HG02678 (cell line): ENCODE measurements at regions not wholly inside any gene's neighbourhood (a gene's known extent, or its start where the extent isn't known, plus 50 kb on each side); places are given as distances from the start of the nearest gene placed in this dataset.
"Not testable (repeated sequence)": the region's sequence is repeated elsewhere in the genome, so short reads cannot be mapped to it uniquely, and the experiment has no call there.

Experiments used
- ATAC-seq: cut with Tn5 transposase; IDR thresholded peaks from one replicate; pipeline ENCODE4 v1.9.1; 2021; ENCODE audit warnings: mild to moderate bottlenecking, moderate library complexity; ENCODE audit not compliant: unreplicated experiment

DNA sequence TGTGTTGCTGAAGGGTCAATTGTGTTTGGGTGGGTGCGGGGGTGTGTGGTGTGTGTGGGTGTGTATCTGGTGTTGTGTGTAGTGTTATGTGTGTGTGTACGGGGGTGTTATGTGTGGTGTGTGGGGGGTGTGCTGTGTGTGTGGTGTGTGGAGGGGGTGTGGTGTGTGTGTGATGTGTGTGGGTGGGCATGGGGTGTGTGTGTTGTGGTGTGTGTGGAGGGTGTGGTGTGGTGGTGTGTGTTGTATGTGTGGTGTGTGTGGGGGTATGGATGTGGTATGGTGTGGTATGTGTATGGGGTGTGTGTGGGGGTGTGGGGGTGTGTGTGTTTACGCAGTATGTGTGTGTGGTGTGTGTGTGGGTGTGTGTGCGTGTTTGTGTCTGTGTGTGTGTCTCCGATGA is 110.8 kb downstream of the ZNF22 start:
- ATAC-seq: no peak

DNA sequence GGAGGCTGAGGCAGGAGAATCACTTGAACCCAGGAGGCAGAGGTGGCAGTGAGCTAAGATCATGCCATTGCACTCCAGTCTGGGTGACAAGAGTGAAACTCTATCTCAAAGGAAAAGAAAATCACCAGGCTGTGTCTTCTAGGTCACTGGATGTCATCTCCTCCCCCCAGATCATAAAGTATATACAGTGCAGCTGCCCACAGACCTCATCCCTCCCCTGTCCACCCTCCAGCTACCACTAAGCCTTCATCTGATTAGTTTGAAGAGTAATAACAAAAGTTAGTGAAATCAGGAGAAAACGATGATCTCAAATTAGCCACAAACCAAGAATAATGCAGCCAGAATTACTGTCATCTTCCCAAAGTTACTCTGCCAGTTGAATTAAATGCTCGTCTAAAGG is 117.2 kb downstream of the ZNF22 start:
- ATAC-seq: not testable (repeated sequence)

DNA sequence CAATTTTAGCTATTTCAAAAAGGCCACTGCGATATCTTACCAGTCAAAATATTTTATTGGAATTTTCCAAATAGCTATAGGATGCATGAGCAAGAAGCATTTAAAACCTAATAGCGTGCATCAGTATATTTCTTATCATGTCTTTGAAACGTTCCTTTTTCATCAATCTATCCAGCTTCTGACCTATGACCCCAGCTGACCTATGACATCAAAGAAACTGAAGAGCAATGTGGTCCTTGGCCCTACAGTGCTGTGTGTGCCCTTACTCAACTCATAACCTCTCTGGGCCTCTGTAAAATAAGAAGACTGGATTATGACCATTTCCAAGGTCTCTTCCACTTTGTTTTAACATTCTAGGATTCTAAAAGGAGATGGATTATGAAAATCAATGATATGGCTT is 118.2 kb downstream of the ZNF22 start:
- ATAC-seq: no peak

DNA sequence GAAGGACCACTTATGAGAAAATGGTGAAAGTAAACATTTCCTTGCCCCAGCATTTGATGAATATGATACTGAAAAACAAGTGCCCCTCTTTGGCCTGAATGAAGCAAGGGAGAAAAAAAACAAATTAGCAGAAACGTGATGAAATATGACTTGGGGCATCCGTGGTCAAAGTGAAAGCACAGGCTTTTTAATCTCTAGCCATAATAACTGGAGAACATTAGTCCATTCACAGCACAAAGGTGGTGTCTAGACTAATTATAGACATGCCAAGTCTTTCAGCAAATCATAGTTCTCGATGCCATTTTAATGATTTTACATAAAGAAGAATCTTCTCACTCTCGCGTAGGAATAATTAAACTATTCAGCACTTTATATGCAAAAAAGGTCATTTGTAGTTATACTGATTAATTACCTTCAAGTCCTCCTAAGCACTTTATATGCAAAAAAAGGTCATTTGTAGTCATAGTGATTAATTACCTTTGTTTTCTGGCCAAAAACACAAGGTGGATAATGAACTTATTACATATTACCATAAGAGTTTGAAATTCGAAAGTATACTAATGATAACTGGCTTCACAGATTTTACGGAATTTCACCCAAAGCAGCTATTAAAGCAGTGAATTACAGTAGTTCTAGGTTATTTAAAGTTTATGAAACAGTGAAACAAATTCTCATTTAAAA is 121.6 kb downstream of the ZNF22 start:
- ATAC-seq: not testable (repeated sequence)

DNA sequence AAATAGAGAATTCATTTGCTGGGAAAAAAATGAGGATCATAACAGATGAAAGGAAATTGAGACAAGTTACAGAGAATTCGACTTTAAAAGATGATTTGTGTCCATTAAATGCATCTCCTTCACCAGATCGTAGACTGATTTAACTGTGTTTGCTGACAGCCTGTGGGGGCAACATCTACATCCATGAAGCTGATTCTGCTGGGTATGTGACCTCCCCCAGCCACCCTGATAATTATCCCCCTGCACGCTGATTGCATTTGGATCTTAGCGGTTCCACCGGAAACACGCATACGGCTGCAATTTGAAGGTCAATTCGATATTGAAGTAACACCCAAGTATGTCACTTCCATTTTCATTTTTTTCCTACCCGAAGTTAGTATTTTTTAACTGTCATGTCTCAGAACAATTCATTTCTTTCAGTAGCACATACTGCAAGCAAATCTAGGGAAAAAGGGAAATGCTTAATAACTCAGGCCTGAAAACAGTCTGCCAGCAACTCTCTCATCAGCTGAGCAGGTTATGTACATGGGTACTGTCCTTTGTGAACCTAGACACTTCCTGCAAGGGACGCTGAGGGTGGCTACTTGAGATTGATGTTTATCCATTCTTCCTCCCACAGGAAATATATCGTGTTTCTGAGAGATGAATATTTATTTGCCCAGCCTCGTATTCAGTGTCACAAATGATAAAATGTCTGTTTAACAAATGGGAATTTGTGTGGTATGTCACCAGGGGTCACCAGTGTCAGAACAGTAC is 134.9 kb downstream of the ZNF22 start:
- no peak for ATAC-seq

DNA sequence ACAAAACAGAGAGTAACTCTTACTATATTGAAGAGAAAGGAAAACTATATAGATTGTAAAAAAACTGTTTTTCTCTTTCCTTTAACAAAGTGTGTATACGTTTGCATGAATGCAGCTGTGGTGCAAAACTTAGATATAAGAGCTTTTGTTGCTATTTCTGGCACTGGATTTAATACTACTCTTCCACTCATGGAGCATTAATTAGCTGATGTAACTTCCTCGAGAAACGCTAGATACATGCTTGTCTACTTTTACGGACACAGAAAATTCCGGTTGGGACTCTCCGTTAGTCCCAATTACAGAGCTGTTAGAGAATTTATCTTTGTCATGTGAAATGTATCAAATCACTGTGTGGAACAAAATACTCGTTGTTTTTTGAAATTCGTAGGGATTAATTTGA is 135.5 kb downstream of the ZNF22 start:
- ATAC-seq: no peak

DNA sequence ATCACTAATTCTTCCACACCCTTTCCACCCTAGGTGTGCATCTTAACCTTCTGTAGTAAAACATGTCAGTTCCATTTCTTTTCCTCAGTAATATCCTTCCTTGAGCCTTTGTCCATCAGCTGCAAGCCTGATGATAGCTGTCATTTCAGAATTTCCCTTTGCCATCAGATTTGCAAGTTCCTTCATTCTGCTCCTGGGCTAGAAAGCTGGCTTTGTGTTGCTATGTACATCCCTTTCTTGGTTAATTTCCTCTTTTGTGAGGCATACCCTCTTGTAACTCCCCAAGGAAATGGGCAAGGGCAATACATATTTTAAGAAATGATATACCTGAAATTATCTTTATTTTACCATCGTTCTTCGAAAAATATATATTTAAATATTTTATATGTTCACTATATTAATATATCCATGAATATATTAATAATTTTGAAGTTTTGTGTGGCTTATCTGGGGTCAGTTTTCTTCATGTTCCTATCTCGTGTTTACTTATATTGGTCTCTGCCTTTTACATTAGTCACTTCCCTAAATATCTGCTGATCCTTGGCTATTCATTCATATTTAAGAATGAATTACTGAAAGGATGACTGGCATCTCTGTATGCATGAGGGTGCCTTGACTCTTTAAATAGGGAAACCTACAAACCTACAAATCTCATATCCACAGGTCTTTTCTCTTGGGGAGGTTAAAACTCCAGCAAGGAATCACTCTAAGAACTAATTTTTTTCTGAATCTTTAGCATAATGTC is 143.8 kb downstream of the ZNF22 start:
- no peak for ATAC-seq

DNA sequence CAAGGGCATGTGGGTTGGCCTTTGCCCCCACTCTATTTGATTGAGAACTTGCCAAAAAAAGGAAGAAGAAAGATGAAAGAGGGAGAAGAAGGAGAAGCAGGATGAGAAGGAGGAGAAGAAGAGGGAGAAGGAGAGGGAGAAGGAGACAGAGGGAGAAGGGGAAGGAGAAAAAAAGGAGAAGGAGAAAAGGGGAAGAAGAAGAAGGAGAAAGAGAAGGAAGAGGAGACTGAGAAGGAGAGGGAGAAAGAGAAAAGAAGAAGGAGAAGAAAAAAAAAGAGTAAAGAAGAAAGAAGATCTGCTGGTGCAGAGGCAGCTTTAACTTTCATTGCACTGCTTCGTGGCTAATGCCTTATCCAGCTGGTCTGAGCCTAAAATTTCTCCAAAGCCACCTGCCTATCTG is 144.4 kb downstream of the ZNF22 start:
- ATAC-seq: not testable (repeated sequence)

DNA sequence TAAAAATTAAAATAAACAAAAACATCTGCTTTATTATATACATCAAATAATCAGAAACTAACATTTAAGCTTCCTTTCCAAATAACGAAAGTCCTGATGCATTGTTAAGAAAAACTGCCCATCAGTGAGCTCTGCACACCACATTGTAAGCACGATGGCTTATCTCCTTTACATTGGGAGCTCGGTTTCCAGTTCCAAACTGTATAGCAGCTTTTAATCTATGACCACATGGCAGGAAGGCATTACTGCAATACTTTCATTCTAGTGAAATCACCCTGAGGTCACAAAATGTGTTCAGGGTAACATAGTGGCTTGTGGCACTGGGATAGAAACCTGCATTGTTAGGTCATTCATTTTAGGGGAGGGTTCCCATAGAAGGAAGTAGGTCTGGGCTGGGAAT is 146.3 kb downstream of the ZNF22 start:
- no peak for ATAC-seq

DNA sequence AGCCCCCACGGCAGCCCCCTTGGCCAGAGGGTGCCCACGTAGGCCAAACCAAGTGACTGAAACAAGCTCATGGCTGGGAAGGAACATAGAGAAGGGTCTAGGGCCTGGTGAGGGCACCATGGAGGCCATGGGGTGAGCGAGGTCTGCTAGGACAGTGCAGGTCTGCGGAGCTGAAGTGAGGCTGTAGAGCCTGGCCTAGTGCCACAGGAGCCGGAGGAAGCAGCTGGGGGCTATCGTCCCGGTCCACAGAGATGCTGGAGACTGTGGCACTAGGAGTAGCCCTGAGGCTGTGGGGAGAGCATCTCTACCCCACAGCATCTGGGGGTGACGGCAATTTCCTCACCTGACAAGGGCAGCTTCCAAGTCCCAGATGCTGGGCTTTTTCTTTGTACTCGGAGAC is 150.3 kb downstream of the ZNF22 start:
- no peak for ATAC-seq

DNA sequence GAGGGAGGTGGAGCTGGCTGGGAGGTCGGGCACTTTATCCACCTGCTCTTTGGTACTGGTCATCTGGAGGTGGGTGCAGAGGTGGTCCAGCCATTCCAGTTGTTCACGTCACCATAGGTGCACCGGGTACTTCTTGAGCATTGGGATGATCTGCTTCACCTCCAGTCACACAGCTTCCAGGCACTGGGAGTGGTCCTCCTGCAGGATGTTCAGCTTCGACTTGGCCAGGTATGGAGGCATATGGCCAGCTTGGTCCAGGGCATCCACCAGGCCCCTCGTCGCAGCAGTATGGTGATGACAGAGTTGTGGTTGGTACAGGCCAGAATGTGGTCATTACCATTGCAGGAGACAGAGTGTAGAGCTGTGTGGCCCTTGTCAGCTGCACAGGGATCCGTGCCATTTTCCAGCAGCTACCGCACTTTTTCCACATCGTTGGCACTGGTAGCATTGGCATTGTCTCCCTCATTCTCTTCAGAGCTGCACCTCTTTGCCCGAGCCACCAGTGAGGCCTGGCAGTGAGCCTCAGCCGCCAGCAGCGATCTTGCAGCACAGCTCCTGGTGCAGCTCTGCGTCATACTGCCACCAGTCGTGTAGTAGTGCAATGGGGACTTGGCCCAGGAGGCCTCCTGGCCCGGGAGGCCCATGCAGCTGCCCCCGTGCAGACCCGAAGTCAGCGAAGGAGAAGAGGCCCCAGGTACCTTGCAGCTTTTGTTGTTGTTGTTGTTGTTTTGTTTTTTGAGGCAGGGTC is 150.9 kb downstream of the ZNF22 start:
- no peak for ATAC-seq

DNA sequence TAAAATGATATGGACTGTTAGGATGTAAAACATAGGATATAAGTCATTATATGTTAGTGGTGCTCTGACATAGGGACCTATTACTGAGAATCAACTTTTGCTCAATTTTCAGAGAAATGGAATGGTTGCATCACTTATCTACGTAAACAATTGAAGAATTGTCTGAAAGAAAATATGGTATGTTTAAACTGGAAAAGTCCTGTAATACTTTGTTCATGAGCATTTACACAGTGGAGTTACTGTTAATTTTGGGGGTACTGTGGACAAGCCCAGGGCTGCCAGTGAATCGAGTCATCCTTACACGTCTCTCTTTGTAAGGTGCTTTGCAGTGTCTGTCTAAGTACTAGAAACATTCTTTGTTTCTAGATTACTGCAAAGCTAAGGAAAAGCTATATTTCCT is 152.0 kb downstream of the ZNF22 start:
- no peak for ATAC-seq

DNA sequence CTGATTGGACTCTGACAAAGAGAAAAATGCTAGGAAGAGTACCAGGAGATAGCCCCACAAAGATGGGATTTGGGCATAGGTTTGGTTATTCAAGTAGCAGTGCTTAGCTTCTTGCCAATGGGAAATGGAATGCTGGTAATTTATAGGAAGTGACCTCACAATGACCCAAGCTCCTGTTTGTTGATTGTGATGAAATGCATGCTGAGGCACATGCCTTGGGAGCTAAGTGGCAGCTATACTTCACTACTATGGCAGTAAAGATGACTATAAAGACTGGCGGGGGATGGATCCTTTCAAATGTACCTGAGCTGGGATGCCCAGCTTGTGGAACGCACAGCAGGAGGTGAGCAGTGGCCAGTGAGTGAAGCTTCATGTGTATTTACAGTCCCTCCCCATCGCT is 153.8 kb downstream of the ZNF22 start:
- ATAC-seq: no peak

DNA sequence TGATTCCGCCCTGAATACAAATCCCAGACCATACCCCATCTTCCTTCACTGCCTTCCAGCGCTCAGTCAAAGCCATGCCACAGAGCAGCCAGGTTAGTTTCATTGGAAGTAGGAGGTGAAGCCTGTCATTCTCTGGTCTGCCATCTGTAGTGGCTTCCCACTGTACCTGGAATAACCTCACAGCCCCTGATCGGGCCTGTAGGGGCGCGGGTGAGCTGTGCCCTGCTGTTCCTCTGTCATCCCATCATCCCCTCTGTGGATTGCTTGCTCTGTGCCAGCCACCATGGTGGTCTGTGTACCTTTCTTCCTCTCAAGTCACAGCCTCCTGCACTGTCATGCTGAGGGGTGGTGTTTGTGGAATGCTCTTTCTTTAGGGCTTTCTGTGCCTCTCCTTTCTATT is 155.1 kb downstream of the ZNF22 start:
- no peak for ATAC-seq

DNA sequence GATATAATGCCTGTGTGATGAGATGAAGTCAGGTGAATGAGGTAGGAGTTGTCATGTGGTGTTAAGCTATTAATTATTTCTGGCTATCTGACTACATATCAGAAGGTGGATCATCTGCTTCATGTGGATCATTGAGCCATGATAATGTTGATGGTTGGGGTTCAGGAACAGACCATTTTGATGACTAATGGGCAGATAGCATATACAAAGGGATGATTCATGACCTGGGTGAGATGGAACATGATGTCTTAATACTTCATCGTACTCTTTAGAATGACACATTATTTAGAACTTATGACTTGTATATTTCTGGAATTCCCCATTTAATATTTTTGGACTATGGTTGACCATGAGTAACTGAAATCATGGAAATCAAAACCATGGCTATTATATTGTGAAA is 155.1 kb downstream of the OR13A1 start:
- ATAC-seq: no peak

DNA sequence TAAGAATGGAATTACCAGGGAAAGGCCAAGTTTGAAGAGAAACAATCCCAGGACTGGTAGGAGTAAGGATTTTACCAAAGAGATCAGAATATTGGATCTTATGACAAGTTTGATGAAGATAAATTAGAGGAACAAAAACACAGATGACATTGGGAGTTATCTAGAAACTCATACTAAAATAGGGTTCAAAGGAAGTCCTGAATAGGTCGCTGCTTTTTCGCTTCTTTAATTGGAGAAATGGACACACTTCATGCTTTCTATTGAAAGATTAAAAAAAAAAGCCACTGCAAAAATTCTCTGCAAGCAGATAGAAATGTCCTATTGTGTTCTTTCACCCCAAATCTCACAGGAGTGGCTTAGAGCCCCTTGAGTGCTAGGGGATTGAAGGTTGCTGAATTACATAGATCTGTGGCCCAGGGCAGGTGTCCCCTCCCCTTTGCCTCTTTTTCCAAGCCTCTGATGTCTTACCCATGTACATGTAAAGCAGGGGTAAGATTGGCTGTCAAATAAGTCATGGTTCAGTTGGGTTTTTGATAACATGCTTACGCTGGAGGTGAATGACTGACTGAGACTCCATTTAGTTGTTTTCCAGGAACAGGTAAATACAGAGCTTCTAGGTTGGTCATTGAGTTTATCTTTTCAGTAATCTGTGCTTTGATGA is 152.0 kb downstream of the OR13A1 start:
- no peak for ATAC-seq

DNA sequence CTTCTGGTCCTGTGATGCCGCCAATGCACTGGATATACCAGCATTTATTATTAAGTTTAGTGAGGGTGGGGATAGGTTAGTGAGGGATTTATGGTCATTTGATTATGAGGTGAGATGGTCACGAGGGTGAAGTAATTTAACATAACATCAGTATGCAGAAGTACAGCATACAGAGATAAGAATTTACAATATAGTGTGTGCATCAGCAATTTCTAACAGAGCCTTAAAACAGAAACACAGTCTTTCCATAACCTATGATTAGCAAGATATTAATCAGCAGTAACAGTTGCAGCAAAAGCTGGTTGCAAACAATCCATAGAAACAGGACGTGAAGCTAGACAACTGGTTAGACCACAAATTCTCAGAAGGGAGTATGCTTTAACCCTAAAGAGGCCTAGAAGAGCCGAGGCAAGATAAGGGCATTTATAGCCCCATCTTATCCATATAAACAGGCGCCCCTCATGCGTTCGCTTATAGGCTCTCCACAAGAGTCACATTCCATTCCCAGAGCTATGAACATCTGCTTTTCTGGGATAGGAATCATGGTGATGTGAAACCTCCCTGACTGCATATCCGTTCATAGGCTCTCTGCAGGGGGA is 139.8 kb downstream of the OR13A1 start:
- ATAC-seq: not testable (repeated sequence)

DNA sequence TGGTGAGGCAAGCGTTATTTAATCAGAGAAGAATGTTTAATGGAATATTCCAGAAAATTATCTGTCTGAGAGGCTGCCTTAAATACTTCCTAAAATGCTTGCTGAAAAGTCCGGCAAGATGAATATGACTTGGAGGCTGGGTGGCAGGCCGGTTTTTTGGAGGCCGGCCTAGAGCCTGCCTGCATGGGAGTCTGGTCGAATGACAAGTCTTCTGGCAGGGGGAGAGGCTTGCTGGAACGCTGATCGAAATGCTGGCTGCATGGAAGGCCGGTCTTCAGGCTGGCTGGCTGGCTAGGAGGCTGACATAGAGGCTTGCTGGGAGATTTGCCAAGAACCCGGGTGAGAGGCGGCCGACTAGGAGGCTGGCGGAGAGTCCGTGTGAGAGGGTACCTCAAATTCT is 135.7 kb downstream of the OR13A1 start:
- no peak for ATAC-seq

DNA sequence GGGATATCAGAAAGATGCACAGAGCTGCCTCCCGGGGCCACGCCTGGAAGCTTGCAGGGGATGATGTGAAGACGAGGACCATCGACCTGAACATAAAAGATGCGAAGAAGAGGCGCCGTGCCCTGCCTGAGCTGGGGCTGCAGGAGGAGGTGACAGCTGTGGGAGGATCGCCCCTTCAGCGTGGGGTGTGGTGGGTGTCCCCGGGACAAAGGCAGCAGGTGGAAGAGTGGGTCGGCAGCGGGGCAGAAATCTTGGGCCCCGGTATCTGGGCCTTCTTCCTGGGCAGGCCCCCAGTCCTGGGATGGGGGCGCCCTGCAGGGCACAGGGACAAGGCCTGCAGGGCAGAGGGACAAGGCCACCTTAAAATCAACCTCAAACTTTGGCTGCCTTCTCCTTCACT is 134.9 kb downstream of the OR13A1 start:
- ATAC-seq: no peak
